ENCODE measurements at regions not wholly inside any gene's neighbourhood (a gene's known extent, or its start where the extent isn't known, plus 50 kb on each side); places are given as distances from the start of the nearest gene placed in this dataset.

- Histone ChIP-seq H3K4me1 (ENCODE audit: low read length) (no peaks in the 10 kb centered on the region), H3K4me3 (ENCODE audit: low read length) (no peak overlapping the region), H3K36me3 (replicated peaks; ENCODE audit: low read depth, low read length) (no peaks in the 10 kb centered on the region), H3K9ac (ENCODE audit: low read length) (no peak overlapping the region), H3K9me3 (ENCODE audit: insufficient read depth, low read length) (no peaks in the 10 kb centered on the region), H3K4me2 (ENCODE audit: low read length) (no peak overlapping the region), H3K27ac (ENCODE audit: low read length) (no peak overlapping the region), H2AFZ (ENCODE audit: low read depth, low read length) (no peak overlapping the region), H3K79me2 (ENCODE audit: low read length) (no peaks in the 10 kb centered on the region), H4K20me1 (ENCODE audit: insufficient read depth, low read length) (no peaks in the 10 kb centered on the region), H3K27me3 (ENCODE audit: low read depth, low read length) (no peaks in the 10 kb centered on the region)
- TF ChIP-seq EZH2phosphoT487 (IDR thresholded peaks at IDR 0.05; ENCODE audit: low read depth) (no peak), CTCF (IDR thresholded peaks at IDR 0.05; ENCODE audit: low read depth, low read length) (no peak)
Observed at GRCh38 chr7:26928703-26929347, 64.4 kb upstream of the SKAP2 start.

- Histone ChIP-seq H3K4me1 (ENCODE audit: low read length) (no peaks in the 10 kb centered on the region), H3K4me2 (ENCODE audit: low read length) (no peak overlapping the region), H2AFZ (ENCODE audit: low read depth, low read length) (no peak overlapping the region), H3K27ac (ENCODE audit: low read length) (no peak overlapping the region), H3K79me2 (ENCODE audit: low read length) (no peaks in the 10 kb centered on the region), H3K4me3 (ENCODE audit: low read length) (no peak overlapping the region), H3K9me3 (ENCODE audit: insufficient read depth, low read length) (no peaks in the 10 kb centered on the region), H3K36me3 (replicated peaks; ENCODE audit: low read depth, low read length) (no peaks in the 10 kb centered on the region), H3K27me3 (ENCODE audit: low read depth, low read length) (no peaks in the 10 kb centered on the region), H4K20me1 (ENCODE audit: insufficient read depth, low read length) (no peaks in the 10 kb centered on the region), H3K9ac (ENCODE audit: low read length) (no peak overlapping the region)
- TF ChIP-seq EZH2phosphoT487 (IDR thresholded peaks at IDR 0.05; ENCODE audit: low read depth) (no peak), CTCF (IDR thresholded peaks at IDR 0.05; ENCODE audit: low read depth, low read length) (no peak)
Observed at GRCh38 chr7:26925768-26926167, 61.4 kb upstream of the SKAP2 start.

GRCh38 chr7:26924149-26924767, 59.9 kb upstream of the SKAP2 start:
- Histone ChIP-seq H3K27me3 (ENCODE audit: low read depth, low read length) (no peaks in the 10 kb centered on the region; the same call in 1 of the 2 replicates), H3K79me2 (ENCODE audit: low read length) (no peaks in the 10 kb centered on the region), H3K9me3 (ENCODE audit: insufficient read depth, low read length) (no peaks in the 10 kb centered on the region), H3K27ac (ENCODE audit: low read length) (no peak overlapping the region), H3K4me1 (ENCODE audit: low read length) (no peaks in the 10 kb centered on the region), H3K4me3 (ENCODE audit: low read length) (no peak overlapping the region), H3K36me3 (replicated peaks; ENCODE audit: low read depth, low read length) (no peaks in the 10 kb centered on the region), H3K4me2 (ENCODE audit: low read length) (no peak overlapping the region), H2AFZ (ENCODE audit: low read depth, low read length) (no peak overlapping the region), H3K9ac (ENCODE audit: low read length) (no peak overlapping the region), H4K20me1 (ENCODE audit: insufficient read depth, low read length) (no peaks in the 10 kb centered on the region)
- TF ChIP-seq EZH2phosphoT487 (IDR thresholded peaks at IDR 0.05; ENCODE audit: low read depth) (no peak), CTCF (IDR thresholded peaks at IDR 0.05; ENCODE audit: low read depth, low read length) (no peak)

- Histone ChIP-seq H4K20me1 (ENCODE audit: insufficient read depth, low read length) (no peaks in the 10 kb centered on the region), H3K4me1 (ENCODE audit: low read length) (no peaks in the 10 kb centered on the region), H3K4me2 (ENCODE audit: low read length) (no peak overlapping the region), H3K79me2 (ENCODE audit: low read length) (no peaks in the 10 kb centered on the region), H3K27me3 (ENCODE audit: low read depth, low read length) (no peaks in the 10 kb centered on the region; the same call in 1 of the 2 replicates), H3K4me3 (ENCODE audit: low read length) (no peak overlapping the region), H3K9me3 (ENCODE audit: insufficient read depth, low read length) (no peaks in the 10 kb centered on the region), H2AFZ (ENCODE audit: low read depth, low read length) (no peak overlapping the region), H3K27ac (ENCODE audit: low read length) (no peak overlapping the region), H3K36me3 (replicated peaks; ENCODE audit: low read depth, low read length) (no peaks in the 10 kb centered on the region), H3K9ac (ENCODE audit: low read length) (no peak overlapping the region)
- TF ChIP-seq EZH2phosphoT487 (IDR thresholded peaks at IDR 0.05; ENCODE audit: low read depth) (no peak), CTCF (IDR thresholded peaks at IDR 0.05; ENCODE audit: low read depth, low read length) (no peak)
Observed at GRCh38 chr7:26919906-26920493, 55.6 kb upstream of the SKAP2 start.

Measured in OCI-LY3 (cell line).